H1 (cell line): ENCODE measurements at regions not wholly inside any gene's neighbourhood (a gene's known extent, or its start where the extent isn't known, plus 50 kb on each side); places are given as distances from the start of the nearest gene placed in this dataset.

ENCODE experiments used
- BACH1 ChIP-seq: IDR thresholded peaks from 2 replicates; pipeline ENCODE4 v1.6.1; 2012; ENCODE audit warnings: low read length, improper control_type of control experiment
- CHD2 ChIP-seq: IDR thresholded peaks from 2 replicates; pipeline ENCODE4 v1.6.1; 2012; ENCODE audit warnings: low read length, improper control_type of control experiment
- EP300 ChIP-seq, 2 experiments: IDR thresholded peaks; 1 replicate in 1 of 2; 2 replicates in 1 of 2; pipeline ENCODE4 v1.6.1; 2011 to 2012; ENCODE audit warnings: low read depth in 2 of 2, low read length in 2 of 2, mild to moderate bottlenecking in 2 of 2, borderline replicate concordance in 1 of 2, inconsistent platforms in 1 of 2, moderate library complexity in 1 of 2
- EZH2 ChIP-seq: fragments of 200-600 bp; sonication (generic); IDR thresholded peaks from 2 replicates; pipeline ENCODE4 v1.7.1; 2012; ENCODE audit warnings: low read depth, mild to moderate bottlenecking, moderate library complexity, low read length, inconsistent platforms; ENCODE audit not compliant: severe bottlenecking
- JUN ChIP-seq: IDR thresholded peaks from 2 replicates; pipeline ENCODE4 v1.6.1; 2011; ENCODE audit warnings: low read depth, mild to moderate bottlenecking, improper control_type of control experiment, low read length
- POLR2A ChIP-seq, 2 experiments: IDR thresholded peaks; 1 replicate in 1 of 2; 2 replicates in 1 of 2; pipeline ENCODE4 v1.6.1; 2011; ENCODE audit warnings: low read depth in 2 of 2, low read length in 2 of 2, mild to moderate bottlenecking in 2 of 2; ENCODE audit errors: control extremely low read depth in 1 of 2
- POLR2AphosphoS5 ChIP-seq: IDR thresholded peaks from 2 replicates; pipeline ENCODE4 v1.6.1; 2011; ENCODE audit warnings: low read depth, low read length
- RAD21 ChIP-seq, 2 experiments: IDR thresholded peaks in 1 of 2; conservative IDR thresholded peaks in 1 of 2; 2 replicates each; pipeline ENCODE4 v1.6.1; 2011; ENCODE audit warnings: low read depth in 2 of 2, low read length in 2 of 2, improper control_type of control experiment in 1 of 2, inconsistent platforms in 1 of 2, mild to moderate bottlenecking in 1 of 2, moderate library complexity in 1 of 2
- TAF1 ChIP-seq: IDR thresholded peaks from 2 replicates; pipeline ENCODE4 v1.6.1; 2011; ENCODE audit warnings: mild to moderate bottlenecking, low read depth, low read length
- ZNF274 ChIP-seq: IDR thresholded peaks from 2 replicates; pipeline ENCODE4 v1.7.0; 2012; ENCODE audit warnings: low read length, borderline replicate concordance; ENCODE audit errors: extremely low read depth
- TF ChIP-seq, protein P1 (sequence below), 3 experiments: IDR thresholded peaks; 1 replicate in 2 of 3; 2 replicates in 1 of 3; pipeline versions ENCODE4 v1.5.1 to v1.6.1; 2011; ENCODE audit warnings: low read length in 3 of 3, mild to moderate bottlenecking in 3 of 3, inconsistent platforms in 2 of 3, low read depth in 1 of 3, moderate library complexity in 1 of 3; ENCODE audit not compliant: insufficient read depth in 1 of 3; ENCODE audit errors: control extremely low read depth in 1 of 3

DNA sequence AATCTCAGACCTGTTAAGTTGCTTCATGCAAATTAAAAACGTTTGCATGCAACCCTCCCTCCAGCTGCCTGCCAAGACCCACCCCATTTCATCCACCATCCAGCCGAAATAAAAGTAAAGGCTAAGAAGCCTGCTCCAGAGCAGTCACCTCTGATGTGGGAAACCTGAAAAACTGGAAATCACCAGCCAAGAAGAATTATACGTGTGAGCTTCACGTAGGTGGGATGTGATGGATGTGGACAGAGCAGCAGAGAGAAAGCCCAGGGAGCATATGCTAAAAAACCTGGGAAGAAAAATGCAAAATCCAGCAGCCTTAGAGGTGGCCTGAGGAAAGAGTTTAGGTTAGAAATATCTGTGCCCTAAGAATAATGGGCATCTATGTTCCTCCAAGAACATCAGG is 160.6 kb upstream of the STS start:
- TF ChIP-seq CHD2, result no peak
- TF ChIP-seq POLR2A (IDR thresholded peaks at IDR 0.05; ENCODE audit: control extremely low read depth in 1 of 2, low read depth in 2 of 2, low read length in 2 of 2), result no peak
- TF ChIP-seq, protein P1, sequence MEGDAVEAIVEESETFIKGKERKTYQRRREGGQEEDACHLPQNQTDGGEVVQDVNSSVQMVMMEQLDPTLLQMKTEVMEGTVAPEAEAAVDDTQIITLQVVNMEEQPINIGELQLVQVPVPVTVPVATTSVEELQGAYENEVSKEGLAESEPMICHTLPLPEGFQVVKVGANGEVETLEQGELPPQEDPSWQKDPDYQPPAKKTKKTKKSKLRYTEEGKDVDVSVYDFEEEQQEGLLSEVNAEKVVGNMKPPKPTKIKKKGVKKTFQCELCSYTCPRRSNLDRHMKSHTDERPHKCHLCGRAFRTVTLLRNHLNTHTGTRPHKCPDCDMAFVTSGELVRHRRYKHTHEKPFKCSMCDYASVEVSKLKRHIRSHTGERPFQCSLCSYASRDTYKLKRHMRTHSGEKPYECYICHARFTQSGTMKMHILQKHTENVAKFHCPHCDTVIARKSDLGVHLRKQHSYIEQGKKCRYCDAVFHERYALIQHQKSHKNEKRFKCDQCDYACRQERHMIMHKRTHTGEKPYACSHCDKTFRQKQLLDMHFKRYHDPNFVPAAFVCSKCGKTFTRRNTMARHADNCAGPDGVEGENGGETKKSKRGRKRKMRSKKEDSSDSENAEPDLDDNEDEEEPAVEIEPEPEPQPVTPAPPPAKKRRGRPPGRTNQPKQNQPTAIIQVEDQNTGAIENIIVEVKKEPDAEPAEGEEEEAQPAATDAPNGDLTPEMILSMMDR (IDR thresholded peaks at IDR 0.05; ENCODE audit: control extremely low read depth in 1 of 3, insufficient read depth in 1 of 3, low read depth in 1 of 3, low read length in 3 of 3), result no peak
- TF ChIP-seq TAF1, result no peak
- no peak for TF ChIP-seq EP300 (IDR thresholded peaks at IDR 0.05; ENCODE audit: borderline replicate concordance in 1 of 2, low read depth in 2 of 2, low read length in 2 of 2)
- TF ChIP-seq BACH1, result no peak
- no peak for TF ChIP-seq JUN
- TF ChIP-seq EZH2, result no peak
- TF ChIP-seq POLR2AphosphoS5, result no peak
- no peak for TF ChIP-seq RAD21 (IDR thresholded peaks at IDR 0.05 in 1 of 2, conservative IDR thresholded peaks at IDR 0.05 in 1 of 2; ENCODE audit: low read depth in 2 of 2, low read length in 2 of 2)
- no peak for TF ChIP-seq ZNF274
